ENCODE measurements at regions not wholly inside any gene's neighbourhood (a gene's known extent, or its start where the extent isn't known, plus 50 kb on each side); places are given as distances from the start of the nearest gene placed in this dataset.

- no peak for DNase-seq
Measured at GRCh38 chr2:52222128-52222527, 1190.2 kb upstream of the NRXN1 start.

GRCh38 chr2:52220393-52220792 is 1188.5 kb upstream of the NRXN1 start:
- DNase-seq = no peak

DNA sequence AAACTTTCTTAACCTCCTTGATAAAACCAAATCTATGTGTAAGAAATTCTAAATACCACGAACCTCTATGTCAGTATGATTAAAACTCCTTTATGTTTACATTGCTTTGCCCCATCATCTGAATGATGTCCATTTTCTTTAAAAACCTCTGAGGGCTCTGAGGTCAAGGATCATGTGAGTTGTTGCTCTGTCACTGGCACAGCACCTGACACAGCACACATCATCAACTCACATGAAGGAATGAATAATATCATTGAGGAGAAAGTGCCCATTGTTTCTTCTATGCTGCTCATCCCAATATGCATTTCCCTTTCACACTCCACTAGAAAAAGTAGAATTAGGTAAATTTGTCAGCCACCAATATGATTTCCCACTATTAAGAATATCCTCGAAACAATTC is 1178.7 kb upstream of the NRXN1 start:
- no peak for DNase-seq

DNA sequence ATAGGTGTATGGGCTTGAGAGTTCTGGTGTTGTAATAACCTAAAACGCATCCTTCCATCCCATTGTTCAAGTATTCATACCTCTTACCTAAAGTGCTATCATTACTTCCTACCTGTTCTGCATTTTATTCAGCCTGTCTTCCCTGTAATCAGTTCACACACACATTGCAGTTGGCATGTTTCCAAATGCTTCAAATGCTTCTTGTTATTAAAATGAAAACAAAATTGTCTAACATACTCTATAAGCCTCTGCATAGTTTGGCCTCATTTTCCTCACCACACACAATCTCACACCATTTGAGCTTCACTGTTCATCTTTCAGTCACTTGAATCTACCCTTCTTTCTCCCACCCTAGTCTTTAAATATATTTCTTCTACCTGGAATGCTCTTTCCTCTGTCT is 1178.2 kb upstream of the NRXN1 start:
- DNase-seq = no peak

GRCh38 chr2:52194342-52194741 is 1162.4 kb upstream of the NRXN1 start:
- no peak for DNase-seq

GRCh38 chr2:52193804-52194203 is 1161.9 kb upstream of the NRXN1 start:
- no peak for DNase-seq

GRCh38 chr2:52192656-52193055 is 1160.7 kb upstream of the NRXN1 start:
- no peak for DNase-seq

DNA sequence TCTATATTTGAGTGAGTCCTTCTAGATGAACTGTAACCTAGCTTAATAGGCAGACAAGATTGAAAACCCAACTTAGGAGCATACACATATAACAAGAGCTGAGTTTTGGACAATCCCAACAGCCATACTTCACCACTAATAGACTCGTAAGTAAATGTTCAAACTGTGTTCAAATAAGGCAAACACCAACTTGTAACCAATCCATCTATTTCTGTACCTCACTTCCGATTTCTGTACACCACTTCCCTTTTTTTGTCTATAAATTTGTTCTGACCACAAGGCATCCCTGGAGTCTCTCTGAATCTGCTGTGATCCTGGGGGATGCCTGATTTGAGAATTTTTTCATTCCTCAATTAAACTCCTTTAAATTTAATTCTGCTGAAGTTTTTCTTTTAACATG is 1149.1 kb upstream of the NRXN1 start:
- no peak for DNase-seq

DNA sequence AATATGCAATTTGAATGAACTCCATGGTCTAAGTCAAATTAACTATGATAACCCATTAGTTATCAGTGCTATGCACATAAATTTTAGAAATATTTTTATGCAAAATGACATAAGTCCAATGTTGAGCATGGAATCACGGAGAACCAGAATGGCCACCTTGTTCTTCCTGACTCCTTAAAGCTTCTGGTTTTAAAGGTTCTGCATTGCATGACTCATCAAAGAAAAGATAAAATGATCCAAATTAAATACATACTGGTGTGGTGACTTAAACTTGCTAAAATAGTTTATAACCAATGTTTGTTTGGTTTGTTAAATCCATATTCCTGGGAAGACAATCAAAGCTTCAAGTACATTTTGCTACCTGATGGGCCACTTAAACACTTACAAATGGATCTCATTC is 1146.9 kb upstream of the NRXN1 start:
- DNase-seq = no peak

DNA sequence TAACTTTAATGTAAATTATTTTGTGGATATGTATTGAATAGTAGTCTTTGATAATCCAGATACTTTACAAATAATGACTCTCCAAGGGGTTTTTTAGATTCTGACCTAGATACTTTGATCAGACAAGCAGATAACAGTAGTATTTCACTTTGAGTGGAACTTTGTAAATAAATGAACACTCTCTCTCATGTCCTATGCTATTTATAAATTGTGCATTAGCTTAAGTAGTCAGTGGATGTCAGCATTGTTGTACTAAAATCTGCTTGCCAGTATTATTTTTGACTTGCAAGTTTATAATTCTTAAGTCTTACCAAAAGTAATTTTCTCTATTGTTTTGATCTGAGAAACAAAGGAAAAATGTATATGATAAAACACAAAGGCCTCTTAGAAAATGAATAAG is 1113.1 kb upstream of the NRXN1 start:
- no peak for DNase-seq

- no peak for DNase-seq
Measured at GRCh38 chr2:52144590-52144989, 1112.7 kb upstream of the NRXN1 start.

- DNase-seq = no peak
Measured at GRCh38 chr2:52141076-52141475, 1109.1 kb upstream of the NRXN1 start.

GRCh38 chr2:52139241-52139640 is 1107.3 kb upstream of the NRXN1 start:
- DNase-seq = peak in 1 of 2 donors; percentile 4

DNA sequence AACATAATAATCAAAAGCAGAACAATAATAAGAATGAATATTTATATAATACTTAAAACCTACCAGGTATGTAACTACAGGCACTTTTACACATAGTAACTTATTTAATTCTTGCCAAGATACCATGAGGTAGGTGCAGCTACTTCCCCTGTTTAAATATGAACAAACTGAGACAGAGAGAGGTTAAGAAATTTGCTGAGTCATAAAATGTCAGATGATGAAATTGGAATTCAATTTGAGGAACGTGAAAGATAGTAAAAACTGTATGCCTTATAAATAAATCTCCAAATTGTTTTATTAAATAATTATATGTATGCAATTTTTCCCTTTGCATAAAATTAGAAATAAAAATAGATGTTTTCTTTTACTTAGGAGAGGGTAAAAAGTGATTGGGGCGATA is 1103.3 kb upstream of the NRXN1 start:
- DNase-seq = no peak

GRCh38 chr2:52128081-52128480 is 1096.1 kb upstream of the NRXN1 start:
- DNase-seq = no peak

- DNase-seq = no peak
Measured at GRCh38 chr2:52127527-52127926, 1095.6 kb upstream of the NRXN1 start.

- DNase-seq = no peak
Measured at GRCh38 chr2:52117299-52117698, 1085.4 kb upstream of the NRXN1 start.

DNA sequence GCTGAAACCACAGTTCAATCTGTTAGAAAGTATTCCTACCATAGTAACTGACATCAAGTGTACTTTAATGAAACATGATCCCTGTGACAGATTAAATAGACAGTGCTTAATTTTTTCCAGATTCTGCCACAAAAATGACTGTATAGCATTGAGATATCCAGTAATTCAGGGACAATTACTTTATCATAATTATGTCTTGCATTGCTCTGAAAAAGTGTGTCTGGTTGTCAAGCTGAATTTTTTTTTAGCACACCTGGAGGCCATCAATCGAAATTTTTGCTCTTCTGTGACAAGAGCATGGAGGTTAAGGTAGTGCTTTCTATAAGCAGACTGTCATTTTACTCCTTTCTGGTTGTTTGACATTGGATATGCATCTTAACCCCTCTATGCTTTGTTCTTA is 1083.8 kb upstream of the NRXN1 start:
- no peak for DNase-seq

- no peak for DNase-seq
Measured at GRCh38 chr2:52113338-52113737, 1081.4 kb upstream of the NRXN1 start.

- no peak for DNase-seq
Measured at GRCh38 chr2:52112141-52112540, 1080.2 kb upstream of the NRXN1 start.

- no peak for DNase-seq
Measured at GRCh38 chr2:52107124-52107523, 1075.2 kb upstream of the NRXN1 start.

DNA sequence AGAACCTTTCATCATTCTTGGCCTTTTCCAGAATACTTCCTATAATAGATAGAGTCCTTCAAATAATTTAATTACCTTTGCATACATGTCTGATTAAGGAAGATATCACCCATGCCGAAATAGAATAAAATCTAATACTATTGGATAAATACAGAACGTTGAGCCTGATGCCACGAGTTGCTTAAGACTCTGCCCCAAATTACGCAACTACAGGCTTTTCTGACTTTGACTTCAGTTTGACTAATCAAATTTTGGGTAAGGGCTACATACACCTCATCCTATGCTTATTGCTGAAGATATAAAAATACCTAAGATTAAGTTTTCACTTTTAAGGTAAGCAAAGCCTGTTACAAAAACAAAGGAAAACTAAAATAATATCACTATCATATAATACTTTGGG is 1065.1 kb upstream of the NRXN1 start:
- no peak for DNase-seq

DNA sequence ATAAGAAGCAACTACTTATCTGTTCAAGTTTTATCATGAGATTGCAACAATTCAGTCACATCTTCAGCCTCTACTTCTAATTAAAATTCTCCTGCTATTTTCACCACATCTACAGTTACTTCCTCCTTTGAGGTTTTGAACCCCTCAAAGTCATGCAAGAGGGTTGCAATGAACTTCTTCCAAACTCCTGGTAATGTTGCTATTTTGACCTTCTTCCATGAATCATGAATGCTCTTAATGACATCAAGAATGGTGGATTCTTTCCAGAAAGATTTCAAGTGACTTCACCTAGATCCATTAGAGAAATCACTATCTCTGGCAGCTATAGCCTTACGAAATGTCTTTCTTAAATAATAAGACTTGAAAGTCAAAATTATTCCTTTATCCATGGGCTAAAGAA is 1052.8 kb upstream of the NRXN1 start:
- DNase-seq = no peak

GRCh38 chr2:52083214-52083613 is 1051.3 kb upstream of the NRXN1 start:
- no peak for DNase-seq

GRCh38 chr2:52082646-52083045 is 1050.7 kb upstream of the NRXN1 start:
- no peak for DNase-seq

DNA sequence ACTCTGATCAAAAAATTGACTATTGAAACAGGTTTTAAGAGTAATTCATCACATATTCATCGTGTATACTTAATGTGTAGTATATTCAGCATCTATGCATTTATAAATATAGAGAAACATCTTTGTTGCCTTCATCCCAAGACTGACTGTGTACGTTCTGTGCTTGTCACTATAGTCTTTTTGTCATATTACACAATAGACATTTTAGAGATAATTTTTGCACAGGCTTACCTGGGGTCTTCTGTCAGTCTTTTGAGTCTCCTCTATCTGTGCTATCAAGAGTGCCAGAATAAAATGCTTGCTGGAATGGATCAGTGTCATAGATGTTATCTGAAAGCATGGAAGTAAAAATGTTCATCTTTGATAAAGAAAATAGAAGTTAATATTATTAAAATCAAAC is 1047.7 kb upstream of the NRXN1 start:
- DNase-seq = no peak
